ENCODE measurements at regions not wholly inside any gene's neighbourhood (a gene's known extent, or its start where the extent isn't known, plus 50 kb on each side); places are given as distances from the start of the nearest gene placed in this dataset.

DNA sequence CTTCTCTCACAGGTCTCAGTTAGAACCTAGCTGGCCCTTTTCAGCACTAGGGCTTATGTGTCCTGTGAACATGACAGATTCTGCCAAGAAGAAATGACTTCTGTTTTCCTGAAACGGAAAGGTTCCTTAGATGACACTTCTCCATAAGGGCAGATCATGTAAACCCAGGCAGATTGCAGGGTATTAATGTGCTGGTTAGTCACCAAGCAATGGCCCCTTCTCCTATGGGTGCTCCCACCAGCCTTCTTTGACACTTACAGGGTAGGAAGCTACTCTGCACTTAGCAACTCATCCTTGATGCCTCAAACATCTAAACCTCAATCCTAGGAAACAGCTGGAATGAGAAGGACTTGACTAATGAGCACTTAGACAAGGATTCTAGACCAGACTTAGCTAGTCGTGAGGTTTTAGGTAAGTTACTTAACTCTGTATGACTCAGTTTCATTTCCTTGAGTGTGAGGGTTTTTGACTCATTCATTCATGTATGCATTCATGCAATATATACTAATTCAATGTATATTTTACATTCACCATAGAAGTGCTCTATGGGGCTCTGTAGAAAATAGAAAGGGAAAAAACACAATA lies 74.1 kb upstream of the PLXNA2 start:
- no peak for TF ChIP-seq EZH2 (IDR thresholded peaks at IDR 0.05; ENCODE audit: low read depth)
- TF ChIP-seq, protein P1, sequence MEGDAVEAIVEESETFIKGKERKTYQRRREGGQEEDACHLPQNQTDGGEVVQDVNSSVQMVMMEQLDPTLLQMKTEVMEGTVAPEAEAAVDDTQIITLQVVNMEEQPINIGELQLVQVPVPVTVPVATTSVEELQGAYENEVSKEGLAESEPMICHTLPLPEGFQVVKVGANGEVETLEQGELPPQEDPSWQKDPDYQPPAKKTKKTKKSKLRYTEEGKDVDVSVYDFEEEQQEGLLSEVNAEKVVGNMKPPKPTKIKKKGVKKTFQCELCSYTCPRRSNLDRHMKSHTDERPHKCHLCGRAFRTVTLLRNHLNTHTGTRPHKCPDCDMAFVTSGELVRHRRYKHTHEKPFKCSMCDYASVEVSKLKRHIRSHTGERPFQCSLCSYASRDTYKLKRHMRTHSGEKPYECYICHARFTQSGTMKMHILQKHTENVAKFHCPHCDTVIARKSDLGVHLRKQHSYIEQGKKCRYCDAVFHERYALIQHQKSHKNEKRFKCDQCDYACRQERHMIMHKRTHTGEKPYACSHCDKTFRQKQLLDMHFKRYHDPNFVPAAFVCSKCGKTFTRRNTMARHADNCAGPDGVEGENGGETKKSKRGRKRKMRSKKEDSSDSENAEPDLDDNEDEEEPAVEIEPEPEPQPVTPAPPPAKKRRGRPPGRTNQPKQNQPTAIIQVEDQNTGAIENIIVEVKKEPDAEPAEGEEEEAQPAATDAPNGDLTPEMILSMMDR (conservative IDR thresholded peaks at IDR 0.05), result no peak

All from PC-9 (cell line).